GM21381 (cell line): ENCODE measurements at regions not wholly inside any gene's neighbourhood (a gene's known extent, or its start where the extent isn't known, plus 50 kb on each side); places are given as distances from the start of the nearest gene placed in this dataset.
"Not testable (repeated sequence)": the region's sequence is repeated elsewhere in the genome, so short reads cannot be mapped to it uniquely, and the experiment has no call there.

Source experiments
- ATAC-seq: cut with Tn5 transposase; IDR thresholded peaks from one replicate; pipeline ENCODE4 v1.9.1; 2021; ENCODE audit warnings: mild to moderate bottlenecking, moderate library complexity; ENCODE audit not compliant: unreplicated experiment

- ATAC-seq: no peak
Measured at GRCh38 chr13:42474954-42475353, 99.0 kb upstream of the TNFSF11 start.

- ATAC-seq: no peak
Measured at GRCh38 chr13:42477596-42478190, 96.3 kb upstream of the TNFSF11 start.

GRCh38 chr13:42478531-42479156 lies 95.3 kb upstream of the TNFSF11 start:
- ATAC-seq: no peak

- no peak for ATAC-seq
Measured at GRCh38 chr13:42484386-42484785, 89.6 kb upstream of the TNFSF11 start.

GRCh38 chr13:42485272-42485671 lies 88.7 kb upstream of the TNFSF11 start:
- ATAC-seq: no peak

GRCh38 chr13:42486711-42487198 lies 87.2 kb upstream of the TNFSF11 start:
- no peak for ATAC-seq

GRCh38 chr13:42487221-42487620 lies 86.7 kb upstream of the TNFSF11 start:
- no peak for ATAC-seq

GRCh38 chr13:42490676-42491075 lies 83.3 kb upstream of the TNFSF11 start:
- ATAC-seq: no peak

- ATAC-seq: no peak
Measured at GRCh38 chr13:42492372-42492920, 81.5 kb upstream of the TNFSF11 start.

- no peak for ATAC-seq
Measured at GRCh38 chr13:42494157-42494556, 79.8 kb upstream of the TNFSF11 start.

- no peak for ATAC-seq
Measured at GRCh38 chr13:42495255-42495654, 78.7 kb upstream of the TNFSF11 start.

- ATAC-seq: no peak
Measured at GRCh38 chr13:42495751-42496150, 78.2 kb upstream of the TNFSF11 start.

GRCh38 chr13:42496926-42497554 lies 76.9 kb upstream of the TNFSF11 start:
- ATAC-seq: not testable (repeated sequence)

GRCh38 chr13:42497798-42498197 lies 76.2 kb upstream of the TNFSF11 start:
- peak; percentile 88 for ATAC-seq

GRCh38 chr13:42498521-42498920 lies 75.4 kb upstream of the TNFSF11 start:
- ATAC-seq: no peak
